ENCODE measurements at regions not wholly inside any gene's neighbourhood (a gene's known extent, or its start where the extent isn't known, plus 50 kb on each side); places are given as distances from the start of the nearest gene placed in this dataset.
"Not testable (repeated sequence)": the region's sequence is repeated elsewhere in the genome, so short reads cannot be mapped to it uniquely, and the experiment has no call there.

DNA sequence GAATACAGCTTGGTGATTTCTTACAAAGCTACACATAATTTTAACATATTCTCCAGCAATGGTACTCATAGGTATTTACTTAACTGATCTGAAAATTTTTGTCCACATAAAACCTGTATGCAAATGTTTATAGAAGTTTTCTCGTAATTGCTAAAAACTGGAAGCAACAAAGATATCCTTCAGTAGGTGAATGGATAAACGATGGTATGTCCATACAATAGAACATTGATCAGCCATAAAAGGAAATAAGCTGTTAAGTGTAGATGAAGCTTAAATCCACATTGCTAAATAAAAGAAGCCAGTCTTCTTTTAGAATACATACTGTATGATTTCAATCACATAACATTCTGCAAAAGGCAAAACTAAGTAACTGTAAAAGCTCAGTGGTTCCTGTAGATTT is 224.8 kb upstream of the DPYD start:
- no peak overlapping the region for H3K4me3 Mint-ChIP-seq
- ATAC-seq, result no peak
- H3K27me3 Mint-ChIP-seq, result no peaks in the 10 kb centered on the region
- no peaks in the 10 kb centered on the region for H3K36me3 Mint-ChIP-seq
- H3K4me1 Mint-ChIP-seq, result no peaks in the 10 kb centered on the region
- no peak for DNase-seq
- H3K27ac Mint-ChIP-seq, result no peak overlapping the region
- CTCF ChIA-PET, result no interaction called here
- H3K9me3 Mint-ChIP-seq (ENCODE audit: low read depth), result no peaks in the 10 kb centered on the region

DNA sequence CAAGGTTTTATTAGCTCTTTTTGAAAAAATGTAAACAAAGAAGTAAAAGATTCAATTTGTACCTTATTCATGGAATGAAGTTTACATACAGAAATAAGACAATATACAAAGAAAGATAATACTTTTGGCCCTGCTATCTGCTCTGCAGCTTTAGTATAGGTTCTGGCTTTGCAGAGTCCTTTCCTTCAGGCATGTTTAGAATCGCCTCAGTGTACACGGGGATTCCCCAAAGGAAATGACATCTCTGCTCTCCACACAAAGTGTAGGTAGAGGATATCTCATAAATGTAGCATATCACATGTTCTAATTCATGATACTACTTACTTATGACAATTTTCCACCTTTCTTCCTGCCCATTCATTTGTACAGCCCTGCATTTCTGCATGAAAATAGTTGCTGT is 222.6 kb upstream of the DPYD start:
- Mint-ChIP-seq H3K27ac (no peak overlapping the region), H3K4me1 (no peaks in the 10 kb centered on the region), H3K4me3 (no peak overlapping the region), H3K27me3 (no peaks in the 10 kb centered on the region), H3K9me3 (ENCODE audit: low read depth) (no peaks in the 10 kb centered on the region), H3K36me3 (no peaks in the 10 kb centered on the region)
- ATAC-seq, result no peak
- CTCF ChIA-PET, result no interaction called here
- no peak for DNase-seq

DNA sequence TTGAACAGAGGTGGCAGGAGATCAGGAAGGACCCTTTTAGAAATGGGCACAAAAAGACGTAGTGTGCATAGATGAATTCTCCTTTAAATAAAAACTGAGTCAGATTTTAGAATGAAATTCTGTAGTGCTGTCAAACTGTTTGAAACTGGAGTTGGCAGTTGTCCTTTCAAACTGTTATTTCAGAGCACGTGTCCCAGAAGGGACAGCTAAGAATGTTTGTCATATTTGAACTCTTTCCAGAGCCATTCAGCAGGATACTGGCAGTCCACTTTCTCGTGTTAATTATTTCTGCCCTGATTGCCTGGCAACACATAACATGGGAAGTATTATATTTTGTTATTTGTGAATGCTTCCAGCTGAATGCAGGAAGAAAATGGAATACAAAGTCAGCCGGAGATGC is 212.3 kb upstream of the DPYD start:
- DNase-seq (no peak), ATAC-seq (no peak)
- CTCF ChIA-PET, result no interaction called here
- Mint-ChIP-seq H3K9me3 (ENCODE audit: low read depth) (no peaks in the 10 kb centered on the region), H3K4me3 (no peak overlapping the region), H3K27ac (no peak overlapping the region), H3K36me3 (no peaks in the 10 kb centered on the region), H3K4me1 (no peaks in the 10 kb centered on the region), H3K27me3 (no peaks in the 10 kb centered on the region)

GRCh38 chr1:98130408-98130807 is 209.6 kb upstream of the DPYD start:
- Mint-ChIP-seq H3K27ac (no peak overlapping the region), H3K4me1 (no peaks in the 10 kb centered on the region), H3K4me3 (no peak overlapping the region), H3K36me3 (no peaks in the 10 kb centered on the region), H3K27me3 (no peaks in the 10 kb centered on the region), H3K9me3 (ENCODE audit: low read depth) (no peaks in the 10 kb centered on the region)
- CTCF ChIA-PET, result no interaction called here
- DNase-seq (no peak), ATAC-seq (no peak)

DNA sequence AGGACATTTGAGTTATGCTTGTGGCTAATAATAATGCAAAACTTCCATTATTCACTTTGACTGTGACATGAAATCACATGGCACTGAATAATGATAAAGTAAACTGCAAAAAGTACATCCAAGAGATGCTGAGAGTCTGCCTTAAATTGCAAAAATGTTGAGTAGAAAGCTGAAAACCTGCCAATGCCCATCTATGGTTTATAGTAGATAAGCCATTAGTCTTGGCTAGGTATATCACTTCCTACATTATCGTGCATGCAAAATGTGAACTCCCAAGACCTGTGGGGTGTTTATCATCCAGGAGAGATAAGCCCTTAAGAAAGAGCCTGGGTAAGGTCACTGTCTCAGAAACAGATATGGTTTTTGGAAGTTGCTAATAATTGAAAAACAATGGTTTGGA is 208.7 kb upstream of the DPYD start:
- Mint-ChIP-seq H3K4me1 (no peaks in the 10 kb centered on the region), H3K27me3 (no peaks in the 10 kb centered on the region), H3K27ac (no peak overlapping the region), H3K36me3 (no peaks in the 10 kb centered on the region), H3K9me3 (ENCODE audit: low read depth) (no peaks in the 10 kb centered on the region), H3K4me3 (no peak overlapping the region)
- ATAC-seq (no peak), DNase-seq (no peak)
- CTCF ChIA-PET, result no interaction called here

DNA sequence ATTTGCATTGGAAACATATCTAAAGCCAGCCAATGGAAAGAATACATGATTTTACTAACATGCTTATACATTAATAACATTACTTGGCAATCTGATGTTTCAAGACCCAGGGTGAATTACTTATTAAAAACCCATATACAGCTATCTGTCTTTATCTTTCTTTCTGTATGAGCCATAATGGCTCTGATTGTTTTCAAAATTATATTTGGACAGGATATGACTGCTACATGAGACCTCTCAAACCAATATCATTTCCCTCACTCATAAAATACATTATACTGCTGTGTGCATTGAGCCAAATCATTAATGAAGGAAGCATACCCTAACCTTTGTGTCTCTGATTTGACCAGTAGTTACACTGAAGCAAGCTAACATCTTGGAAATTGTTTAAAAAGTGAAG is 205.9 kb upstream of the DPYD start:
- CTCF ChIA-PET, result no interaction called here
- Mint-ChIP-seq H3K4me3 (no peak overlapping the region), H3K27ac (no peak overlapping the region), H3K36me3 (no peaks in the 10 kb centered on the region), H3K27me3 (no peaks in the 10 kb centered on the region), H3K9me3 (ENCODE audit: low read depth) (no peaks in the 10 kb centered on the region), H3K4me1 (no peaks in the 10 kb centered on the region)
- DNase-seq, result no peak
- no peak for ATAC-seq

DNA sequence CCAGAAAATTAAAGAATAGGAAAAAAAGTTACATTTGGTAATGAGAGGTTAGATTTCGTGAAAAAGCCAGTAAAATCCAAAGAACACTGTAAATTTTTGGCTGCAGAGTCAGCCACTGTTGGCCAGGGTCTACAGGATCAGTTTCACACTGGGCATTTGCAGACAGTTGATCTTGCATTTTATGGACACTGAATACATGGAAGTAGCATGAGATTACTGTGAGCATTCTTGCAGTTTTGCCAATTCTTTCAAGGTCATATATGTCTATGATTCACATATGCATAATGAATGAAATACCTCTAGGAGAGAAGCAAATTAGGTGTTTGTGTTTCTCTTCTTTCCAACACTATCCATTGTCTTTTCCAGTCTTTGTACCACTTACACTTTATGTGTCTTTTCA is 200.8 kb upstream of the DPYD start:
- no peak for ATAC-seq
- CTCF ChIA-PET, result no interaction called here
- Mint-ChIP-seq H3K4me3 (no peak overlapping the region), H3K27ac (no peak overlapping the region), H3K27me3 (no peaks in the 10 kb centered on the region), H3K4me1 (no peaks in the 10 kb centered on the region), H3K9me3 (ENCODE audit: low read depth) (no peaks in the 10 kb centered on the region), H3K36me3 (no peaks in the 10 kb centered on the region)
- DNase-seq, result no peak

DNA sequence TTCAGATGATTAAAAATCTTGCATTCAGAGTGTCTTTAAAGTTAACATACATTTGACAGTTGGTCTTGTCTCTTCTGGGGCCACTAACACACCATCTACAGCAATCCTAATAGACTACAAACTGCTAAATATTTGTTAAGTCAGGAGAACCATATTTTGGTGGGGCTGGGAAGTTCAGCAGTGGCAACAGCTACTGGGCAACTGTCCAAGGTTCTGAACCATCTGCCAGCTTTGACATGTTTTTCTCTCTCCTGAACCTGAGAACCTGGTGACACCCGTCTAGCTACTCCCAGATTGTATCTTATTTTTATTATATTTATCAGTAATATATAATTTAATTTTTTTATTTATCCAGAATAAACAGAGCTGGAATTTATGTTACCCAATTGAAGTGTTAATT is 199.0 kb upstream of the DPYD start:
- no peaks in the 10 kb centered on the region for H3K36me3 Mint-ChIP-seq
- CTCF ChIA-PET, result no interaction called here
- DNase-seq, result no peak
- no peak overlapping the region for H3K27ac Mint-ChIP-seq
- H3K27me3 Mint-ChIP-seq, result no peaks in the 10 kb centered on the region
- no peaks in the 10 kb centered on the region for H3K4me1 Mint-ChIP-seq
- no peak overlapping the region for H3K4me3 Mint-ChIP-seq
- no peak for ATAC-seq
- H3K9me3 Mint-ChIP-seq (ENCODE audit: low read depth), result no peaks in the 10 kb centered on the region

GRCh38 chr1:98113811-98114210 is 193.0 kb upstream of the DPYD start:
- ATAC-seq (no peak), DNase-seq (no peak)
- Mint-ChIP-seq H3K27me3 (no peaks in the 10 kb centered on the region), H3K27ac (no peak overlapping the region), H3K9me3 (ENCODE audit: low read depth) (no peaks in the 10 kb centered on the region), H3K4me1 (no peaks in the 10 kb centered on the region), H3K36me3 (no peaks in the 10 kb centered on the region), H3K4me3 (no peak overlapping the region)
- CTCF ChIA-PET, result no interaction called here

DNA sequence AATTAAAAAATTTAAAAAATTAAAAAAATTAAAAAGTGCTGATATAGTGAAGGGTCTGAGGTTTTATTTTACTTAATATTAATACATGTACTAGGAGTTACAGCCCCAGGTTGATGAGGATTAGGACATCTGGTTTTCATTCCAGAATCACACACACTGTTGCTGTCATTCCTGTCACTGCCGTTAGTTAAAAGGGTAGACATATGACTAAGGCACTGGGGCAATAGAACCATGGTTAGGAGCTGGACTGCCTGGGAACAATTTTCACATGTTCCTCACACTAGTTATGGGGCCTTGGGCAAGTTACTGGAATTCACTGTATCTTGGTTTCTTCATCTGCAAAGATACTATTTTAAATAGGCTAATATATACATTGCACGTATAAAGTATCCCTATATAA is 191.8 kb upstream of the DPYD start:
- CTCF ChIA-PET, result no interaction called here
- Mint-ChIP-seq H3K4me3 (no peak overlapping the region), H3K4me1 (no peaks in the 10 kb centered on the region), H3K27me3 (no peaks in the 10 kb centered on the region), H3K27ac (no peak overlapping the region), H3K36me3 (no peaks in the 10 kb centered on the region), H3K9me3 (ENCODE audit: low read depth) (peaks cover 8% of the 10 kb centered on the region)
- DNase-seq (no peak), ATAC-seq (no peak)

GRCh38 chr1:98110674-98111073 is 189.8 kb upstream of the DPYD start:
- Mint-ChIP-seq H3K27me3 (no peaks in the 10 kb centered on the region), H3K4me3 (no peak overlapping the region), H3K27ac (no peak overlapping the region), H3K4me1 (no peaks in the 10 kb centered on the region), H3K36me3 (no peaks in the 10 kb centered on the region), H3K9me3 (ENCODE audit: low read depth) (peaks cover 12% of the 10 kb centered on the region)
- DNase-seq (no peak), ATAC-seq (no peak)
- CTCF ChIA-PET, result no interaction called here

- H3K4me3 Mint-ChIP-seq, H3K36me3 Mint-ChIP-seq, ATAC-seq, H3K27me3 Mint-ChIP-seq, CTCF ChIA-PET, DNase-seq, H3K27ac Mint-ChIP-seq, H3K4me1 Mint-ChIP-seq: not testable (repeated sequence)
- peaks cover 12% of the 10 kb centered on the region for H3K9me3 Mint-ChIP-seq (ENCODE audit: low read depth)
These were observed 187.5 kb upstream of the DPYD start for GRCh38 chr1:98108378-98108777.

DNA sequence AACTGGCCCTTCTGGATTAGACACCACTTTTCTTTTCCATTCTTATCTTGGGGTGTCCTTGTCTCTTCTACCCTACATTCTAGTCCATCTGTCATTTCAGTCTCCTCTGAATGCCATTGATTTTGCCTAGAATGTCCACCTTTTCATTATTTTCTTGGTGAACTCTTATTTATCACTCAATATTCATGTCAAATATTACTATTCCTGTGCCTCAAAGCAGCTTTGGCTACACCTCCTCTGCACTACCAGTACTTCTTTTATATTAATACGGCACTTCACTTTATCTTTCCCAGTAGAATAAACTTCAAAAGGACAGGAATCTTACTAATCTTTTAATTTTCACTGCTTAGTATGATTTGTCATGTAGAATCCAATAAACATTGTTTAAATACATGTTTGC is 186.4 kb upstream of the DPYD start:
- DNase-seq (no peak), ATAC-seq (no peak)
- H3K4me1 Mint-ChIP-seq, result no peaks in the 10 kb centered on the region
- no peak overlapping the region for H3K4me3 Mint-ChIP-seq
- CTCF ChIA-PET, result no interaction called here
- H3K27me3 Mint-ChIP-seq, result peaks cover 2% of the 10 kb centered on the region
- H3K27ac Mint-ChIP-seq, result no peak overlapping the region
- peaks cover 12% of the 10 kb centered on the region for H3K9me3 Mint-ChIP-seq (ENCODE audit: low read depth)
- H3K36me3 Mint-ChIP-seq, result no peaks in the 10 kb centered on the region

DNA sequence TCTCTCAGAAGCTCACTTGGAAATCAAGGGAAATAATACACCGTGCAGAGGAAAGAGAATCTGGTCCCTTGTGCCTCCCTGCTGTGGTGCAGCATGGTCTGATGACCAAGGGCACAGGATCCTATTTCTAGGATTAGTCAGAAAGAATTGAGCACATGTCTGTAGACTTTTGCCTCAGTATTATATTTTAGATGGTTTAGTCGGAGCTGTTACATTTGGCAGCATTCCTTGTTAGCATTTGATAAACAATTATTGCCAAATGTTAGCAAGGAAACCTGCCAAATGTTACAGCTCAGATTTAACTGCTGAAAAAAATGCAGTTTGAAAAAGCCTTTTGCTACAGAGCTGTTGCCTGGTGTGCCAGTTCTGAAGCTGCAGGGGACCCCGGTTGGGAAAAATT is 183.5 kb upstream of the DPYD start:
- Mint-ChIP-seq H3K36me3 (no peaks in the 10 kb centered on the region), H3K27ac (no peak overlapping the region), H3K4me1 (no peaks in the 10 kb centered on the region), H3K9me3 (ENCODE audit: low read depth) (peaks cover 12% of the 10 kb centered on the region), H3K27me3 (peaks cover 2% of the 10 kb centered on the region), H3K4me3 (no peak overlapping the region)
- CTCF ChIA-PET, result no interaction called here
- ATAC-seq, result no peak
- DNase-seq, result no peak

DNA sequence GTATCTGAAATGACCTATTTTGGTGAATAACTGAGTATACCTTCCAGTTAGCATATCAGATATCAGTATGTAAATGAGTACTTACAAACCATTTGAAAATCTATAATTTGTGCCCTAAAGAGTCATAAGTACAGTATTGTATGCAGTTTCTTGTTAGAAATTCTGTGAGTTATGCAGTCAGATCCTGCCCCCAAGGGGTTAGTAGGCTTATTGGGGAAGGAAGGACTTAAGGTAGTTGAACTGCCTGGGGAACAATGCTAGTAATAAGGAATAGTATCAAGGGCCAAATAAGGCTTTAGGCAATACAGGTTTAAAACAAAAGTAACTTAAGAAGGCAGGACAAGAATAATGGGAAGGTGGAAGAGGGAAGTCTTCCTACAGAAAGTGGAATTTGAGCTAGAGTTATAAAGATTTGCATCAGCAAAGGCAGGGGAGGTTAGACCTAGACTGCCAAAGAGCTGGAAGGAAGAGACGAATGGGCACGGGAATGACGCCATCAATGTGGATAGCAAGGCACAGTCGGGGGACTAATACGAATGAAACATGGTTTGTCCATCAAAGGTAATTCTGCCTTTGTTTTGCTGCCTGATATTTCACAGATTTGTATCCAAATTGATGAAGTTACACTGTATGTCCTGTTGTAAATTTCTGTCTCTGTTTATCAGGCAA is 182.9 kb upstream of the DPYD start:
- DNase-seq (no peak), ATAC-seq (no peak)
- H3K4me3 Mint-ChIP-seq, result no peak overlapping the region
- no peak overlapping the region for H3K27ac Mint-ChIP-seq
- H3K27me3 Mint-ChIP-seq, result peaks cover 2% of the 10 kb centered on the region
- CTCF ChIA-PET, result no interaction called here
- H3K4me1 Mint-ChIP-seq, result no peaks in the 10 kb centered on the region
- no peaks in the 10 kb centered on the region for H3K36me3 Mint-ChIP-seq
- H3K9me3 Mint-ChIP-seq (ENCODE audit: low read depth), result peaks cover 12% of the 10 kb centered on the region
